Hepatocyte (in vitro differentiated cells): ENCODE measurements at regions not wholly inside any gene's neighbourhood (a gene's known extent, or its start where the extent isn't known, plus 50 kb on each side); places are given as distances from the start of the nearest gene placed in this dataset.

ENCODE experiments used
- DNase-seq: peaks from one replicate; pipeline ENCODE4 v3.0.0-alpha.2; 2016; ENCODE audit warnings: low spot score
- H2AFZ ChIP-seq: fragments of 200-600 bp; sonication (generic); 2 replicates; pipeline ENCODE4 v1.6.0; 2016; ENCODE audit warnings: antibody characterized with exemption, mild to moderate bottlenecking
- H3K27ac ChIP-seq: fragments of 200-600 bp; sonication (generic); 2 replicates; pipeline ENCODE4 v1.5.1; 2016; ENCODE audit warnings: mild to moderate bottlenecking
- H3K27me3 ChIP-seq: fragments of 200-600 bp; sonication (generic); 2 replicates; pipeline ENCODE4 v1.6.1; 2016
- H3K36me3 ChIP-seq: fragments of 200-600 bp; sonication (generic); replicated peaks from 2 replicates; pipeline ENCODE4 v1.5.1; 2016; ENCODE audit warnings: low read depth; ENCODE audit not compliant: insufficient read depth
- H3K4me1 ChIP-seq: fragments of 200-600 bp; sonication (generic); 2 replicates; pipeline ENCODE4 v1.5.1; 2016; ENCODE audit warnings: mild to moderate bottlenecking, moderate library complexity; ENCODE audit not compliant: insufficient read depth
- H3K4me2 ChIP-seq: fragments of 200-600 bp; sonication (generic); 2 replicates; pipeline ENCODE4 v1.6.0; 2016
- H3K4me3 ChIP-seq: fragments of 200-600 bp; sonication (generic); 2 replicates; pipeline ENCODE4 v1.5.1; 2016; ENCODE audit warnings: mild to moderate bottlenecking
- H3K79me2 ChIP-seq: fragments of 200-600 bp; sonication (generic); 2 replicates; pipeline ENCODE4 v1.6.0; 2017; ENCODE audit warnings: mild to moderate bottlenecking
- H3K9me2 ChIP-seq: fragments of 200-600 bp; sonication (generic); replicated peaks from 2 replicates; pipeline ENCODE4 v1.6.0; 2017; ENCODE audit warnings: mild to moderate bottlenecking; ENCODE audit not compliant: insufficient read depth
- H3K9me3 ChIP-seq: fragments of 200-600 bp; sonication (generic); 2 replicates; pipeline ENCODE4 v1.5.1; 2016; ENCODE audit warnings: low read depth, mild to moderate bottlenecking
- H4K20me1 ChIP-seq: fragments of 200-600 bp; sonication (generic); 2 replicates; pipeline ENCODE4 v1.6.0; 2016; ENCODE audit warnings: mild to moderate bottlenecking; ENCODE audit not compliant: insufficient read depth, poor library complexity, severe bottlenecking
- EZH2 ChIP-seq: fragments of 200-600 bp; sonication (generic); IDR thresholded peaks from 2 replicates; pipeline ENCODE4 v1.6.1; 2016; ENCODE audit warnings: antibody characterized with exemption, mild to moderate bottlenecking, borderline replicate concordance
- EZH2phosphoT487 ChIP-seq: fragments of 200-600 bp; sonication (generic); IDR thresholded peaks from one replicate; pipeline ENCODE4 v1.6.1; 2018; ENCODE audit warnings: antibody characterized with exemption, mild to moderate bottlenecking, low read depth, moderate library complexity; ENCODE audit not compliant: unreplicated experiment, severe bottlenecking
- WGBS: methylation state at CpG from one replicate; pipeline ENCODE4 v1.1.6; 2016; ENCODE audit warnings: low lambda C conversion rate; ENCODE audit errors: missing lambda C conversion rate; 5-methylcytosine and 5-hydroxymethylcytosine counted together
- TF ChIP-seq, protein P1 (sequence below): fragments of 200-600 bp; sonication (generic); IDR thresholded peaks from 2 replicates; pipeline ENCODE4 v1.5.1; 2016; ENCODE audit warnings: antibody characterized with exemption, mild to moderate bottlenecking; ENCODE audit not compliant: poor library complexity

- no peaks in the 10 kb centered on the region for H3K9me2 ChIP-seq
- no peak for DNase-seq
- no peak overlapping the region for H3K27ac ChIP-seq
- TF ChIP-seq EZH2phosphoT487 (no peak), EZH2 (no peak)
- TF ChIP-seq, protein P1, sequence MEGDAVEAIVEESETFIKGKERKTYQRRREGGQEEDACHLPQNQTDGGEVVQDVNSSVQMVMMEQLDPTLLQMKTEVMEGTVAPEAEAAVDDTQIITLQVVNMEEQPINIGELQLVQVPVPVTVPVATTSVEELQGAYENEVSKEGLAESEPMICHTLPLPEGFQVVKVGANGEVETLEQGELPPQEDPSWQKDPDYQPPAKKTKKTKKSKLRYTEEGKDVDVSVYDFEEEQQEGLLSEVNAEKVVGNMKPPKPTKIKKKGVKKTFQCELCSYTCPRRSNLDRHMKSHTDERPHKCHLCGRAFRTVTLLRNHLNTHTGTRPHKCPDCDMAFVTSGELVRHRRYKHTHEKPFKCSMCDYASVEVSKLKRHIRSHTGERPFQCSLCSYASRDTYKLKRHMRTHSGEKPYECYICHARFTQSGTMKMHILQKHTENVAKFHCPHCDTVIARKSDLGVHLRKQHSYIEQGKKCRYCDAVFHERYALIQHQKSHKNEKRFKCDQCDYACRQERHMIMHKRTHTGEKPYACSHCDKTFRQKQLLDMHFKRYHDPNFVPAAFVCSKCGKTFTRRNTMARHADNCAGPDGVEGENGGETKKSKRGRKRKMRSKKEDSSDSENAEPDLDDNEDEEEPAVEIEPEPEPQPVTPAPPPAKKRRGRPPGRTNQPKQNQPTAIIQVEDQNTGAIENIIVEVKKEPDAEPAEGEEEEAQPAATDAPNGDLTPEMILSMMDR, result no peak
- no peaks in the 10 kb centered on the region for H3K9me3 ChIP-seq
- no peak overlapping the region for H2AFZ ChIP-seq
- H4K20me1 ChIP-seq, result no peaks in the 10 kb centered on the region
- H3K4me3 ChIP-seq, result no peak overlapping the region
- H3K4me2 ChIP-seq, result no peak overlapping the region
- no peaks in the 10 kb centered on the region for H3K36me3 ChIP-seq
- 86% methylated on average over 4 of the region's 4 CpGs for WGBS
- no peaks in the 10 kb centered on the region for H3K79me2 ChIP-seq
- no peaks in the 10 kb centered on the region for H3K27me3 ChIP-seq
- H3K4me1 ChIP-seq, result peaks cover 9% of the 10 kb centered on the region
Measured at GRCh38 chr10:50968386-50969091, 83.1 kb upstream of the A1CF start.

GRCh38 chr10:50972591-50972990 is 87.2 kb upstream of the A1CF start:
- Histone ChIP-seq H3K9me2 (no peaks in the 10 kb centered on the region), H4K20me1 (no peaks in the 10 kb centered on the region), H3K4me3 (no peak overlapping the region), H3K27me3 (no peaks in the 10 kb centered on the region), H3K4me2 (peak overlapping the region; percentile 40), H3K27ac (peak overlapping the region; percentile 57), H3K4me1 (peaks cover 9% of the 10 kb centered on the region), H2AFZ (no peak overlapping the region), H3K36me3 (no peaks in the 10 kb centered on the region), H3K9me3 (no peaks in the 10 kb centered on the region), H3K79me2 (no peaks in the 10 kb centered on the region)
- TF ChIP-seq EZH2phosphoT487, result no peak
- TF ChIP-seq EZH2, result no peak
- TF ChIP-seq, protein P1, result no peak
- WGBS, result 63% methylated on average over 4 of the region's 4 CpGs
- DNase-seq, result peak; percentile 65

- no peak overlapping the region for H2AFZ ChIP-seq
- TF ChIP-seq EZH2 (no peak), EZH2phosphoT487 (no peak)
- TF ChIP-seq, protein P1, result no peak
- no peaks in the 10 kb centered on the region for H3K4me1 ChIP-seq
- no peak overlapping the region for H3K4me3 ChIP-seq
- H3K27me3 ChIP-seq, result no peaks in the 10 kb centered on the region
- H3K27ac ChIP-seq, result no peak overlapping the region
- H3K9me2 ChIP-seq, result no peaks in the 10 kb centered on the region
- no peak overlapping the region for H3K4me2 ChIP-seq
- no peak for DNase-seq
- H3K36me3 ChIP-seq, result no peaks in the 10 kb centered on the region
- no peaks in the 10 kb centered on the region for H4K20me1 ChIP-seq
- H3K79me2 ChIP-seq, result no peaks in the 10 kb centered on the region
- no peaks in the 10 kb centered on the region for H3K9me3 ChIP-seq
Measured at GRCh38 chr10:50981385-50981784, 92.9 kb upstream of the PRKG1 start.
